SHP77 treated with DMSO at 0.1 percent for 48 hours (cell line): ENCODE measurements at regions not wholly inside any gene's neighbourhood (a gene's known extent, or its start where the extent isn't known, plus 50 kb on each side); places are given as distances from the start of the nearest gene placed in this dataset.

ENCODE experiments used
- DNase-seq: peaks from one replicate; lab custom pipeline; 2025; lab: John Stamatoyannopoulos, UW

DNA sequence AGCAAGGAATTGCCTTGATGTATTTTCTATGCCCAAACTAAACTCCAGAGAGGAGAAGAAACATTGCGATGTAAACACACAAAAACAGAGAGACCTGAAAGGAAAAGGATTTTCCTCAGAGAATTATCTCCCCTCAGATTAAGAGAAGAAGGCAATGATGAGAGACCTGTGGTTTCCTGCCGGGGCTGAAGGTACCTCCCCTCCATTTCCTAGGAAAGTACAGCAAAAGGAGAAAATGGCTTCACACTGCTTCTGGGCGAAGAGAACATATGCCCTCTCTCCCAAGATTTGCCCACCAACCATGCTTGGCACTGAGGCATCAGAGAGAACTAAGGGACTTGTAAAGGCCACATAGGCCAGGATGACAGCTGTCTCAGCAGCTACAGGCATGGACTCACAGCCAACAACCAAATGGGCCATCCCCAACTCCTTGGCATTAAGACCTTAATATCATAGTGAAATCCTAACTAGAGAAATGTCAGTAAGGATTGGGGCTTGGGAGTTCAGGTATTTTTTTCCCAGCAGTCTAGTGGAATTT lies 523.0 kb downstream of the PTPRC start:
- DNase-seq, result no peak

DNA sequence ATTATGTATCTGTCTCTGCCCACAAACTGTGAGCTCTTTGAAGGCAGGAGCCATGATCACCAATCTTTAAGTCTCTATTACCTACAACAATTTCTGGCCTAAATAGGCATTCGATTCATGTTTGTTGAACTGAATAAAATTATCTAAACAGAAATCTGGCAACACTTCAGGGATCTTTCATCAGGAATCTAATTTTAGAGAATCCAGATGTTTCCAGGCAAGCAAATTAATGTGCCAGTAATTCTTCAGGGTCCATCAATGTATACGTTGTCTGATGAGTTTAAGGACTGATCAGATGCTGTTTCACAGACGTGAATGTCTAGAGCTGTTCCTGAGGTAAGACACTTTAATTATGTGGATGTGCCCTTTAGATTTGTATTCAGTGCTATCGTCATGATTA lies 524.4 kb downstream of the PTPRC start:
- no peak for DNase-seq

DNA sequence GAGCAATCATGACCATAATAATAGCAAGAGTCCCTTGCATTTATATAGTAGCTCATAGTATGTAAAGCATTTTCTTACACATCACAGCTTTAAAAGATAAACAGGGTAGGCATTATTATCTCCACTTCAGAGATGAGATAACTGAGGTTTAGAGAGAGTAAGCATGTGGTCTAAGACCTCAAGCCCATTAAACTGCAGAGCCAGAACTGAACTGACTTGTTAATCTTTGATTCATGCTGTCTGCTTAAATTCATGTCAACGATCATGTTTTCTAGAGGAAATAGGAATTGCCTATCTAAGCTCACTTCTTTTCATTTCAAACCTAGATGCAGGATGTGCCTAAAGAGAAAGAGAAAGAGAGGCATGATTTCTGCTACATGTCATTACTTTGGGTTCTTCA lies 524.8 kb downstream of the PTPRC start:
- no peak for DNase-seq

DNA sequence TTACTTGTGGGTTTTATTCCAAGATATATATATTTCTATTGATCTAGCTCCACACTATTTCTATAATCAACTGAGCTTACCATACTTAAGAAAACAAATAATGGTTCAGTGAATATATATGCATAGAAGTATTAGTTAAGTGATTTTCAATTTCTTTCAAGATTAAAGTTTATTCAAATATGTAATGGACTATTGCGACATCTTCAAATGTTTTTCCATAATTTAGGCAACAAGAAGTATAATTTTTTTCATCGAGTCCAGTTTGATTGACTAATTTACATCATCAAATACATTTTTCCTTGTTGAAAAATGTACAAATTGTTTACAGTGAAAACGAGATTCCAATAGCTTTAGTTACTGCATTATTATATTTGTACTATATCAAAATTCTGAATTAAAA lies 528.6 kb downstream of the PTPRC start:
- no peak for DNase-seq

DNA sequence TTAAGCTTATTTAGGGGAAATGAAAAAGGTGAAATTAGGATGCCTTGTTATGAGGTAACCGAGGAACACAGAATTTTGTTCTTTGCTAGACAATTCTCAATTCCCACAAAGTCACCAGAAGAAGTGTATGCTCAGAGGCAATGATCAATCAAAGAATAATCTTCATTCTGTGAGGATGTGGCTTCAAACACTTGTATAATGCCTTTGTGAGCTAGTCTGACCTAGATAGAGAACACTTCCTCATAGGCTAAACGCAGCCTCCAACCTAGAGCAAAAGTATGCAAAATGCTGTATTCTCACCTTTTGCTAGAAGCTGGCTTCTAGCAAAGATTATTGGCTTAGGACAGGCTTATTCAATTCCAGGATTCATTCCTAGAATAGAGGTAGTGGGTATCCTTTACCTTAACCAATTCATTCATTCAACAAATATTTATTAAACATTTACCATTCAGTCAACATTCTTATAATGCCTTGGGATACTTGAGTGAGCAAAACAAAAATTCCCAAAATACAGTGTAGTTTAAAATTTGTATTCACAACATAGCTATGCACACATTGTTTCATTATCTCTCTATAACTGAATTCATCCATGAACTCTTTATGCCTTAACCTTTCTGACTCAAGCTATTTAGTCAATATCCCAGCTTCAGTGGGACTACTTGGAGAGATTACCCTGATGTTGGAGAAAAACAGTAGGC lies 530.2 kb downstream of the PTPRC start:
- DNase-seq, result no peak

DNA sequence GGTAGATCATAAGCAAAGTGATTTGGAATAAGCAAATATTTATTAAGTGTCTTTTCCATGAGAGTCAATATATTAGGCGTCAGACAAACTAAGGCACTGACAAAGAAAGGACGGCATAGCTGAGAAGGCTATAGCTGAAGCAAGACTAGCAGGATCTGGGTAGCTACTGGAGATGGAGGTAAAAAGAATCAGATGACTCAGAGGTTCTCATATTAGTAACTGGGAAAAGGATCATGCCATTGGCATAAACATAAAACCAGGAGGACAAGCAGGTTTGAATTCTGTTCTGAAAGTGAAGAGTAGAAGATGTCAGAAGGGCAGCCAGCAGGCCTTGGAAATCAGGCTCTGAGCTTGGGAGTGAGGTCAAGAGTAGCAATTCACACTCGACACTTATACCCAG lies 531.9 kb downstream of the PTPRC start:
- no peak for DNase-seq

- DNase-seq, result no peak
Observed at GRCh38 chr1:199172171-199173124, 533.6 kb downstream of the PTPRC start.

- no peak for DNase-seq
Observed at GRCh38 chr1:199173356-199173755, 534.5 kb downstream of the PTPRC start.

DNA sequence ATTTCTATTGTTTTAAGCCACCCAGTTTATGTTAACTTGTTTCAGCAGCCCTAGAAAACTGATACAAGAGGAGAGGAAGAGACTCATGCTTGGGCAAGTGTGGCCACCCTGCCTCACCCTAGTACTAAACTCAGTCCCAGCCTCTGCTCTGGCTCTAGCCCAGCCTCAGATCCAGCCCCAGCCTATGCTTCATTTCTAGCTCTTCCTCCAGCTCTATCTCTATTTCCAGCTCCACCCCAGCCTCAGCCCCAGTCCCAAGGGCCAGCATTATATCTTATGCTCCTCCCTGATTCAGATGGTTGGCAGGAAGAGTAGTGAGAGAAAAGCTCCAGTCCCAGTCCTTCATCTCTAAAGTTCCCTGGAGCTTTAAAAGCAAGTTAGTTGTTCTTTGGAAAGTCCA lies 535.5 kb downstream of the PTPRC start:
- DNase-seq, result no peak

DNA sequence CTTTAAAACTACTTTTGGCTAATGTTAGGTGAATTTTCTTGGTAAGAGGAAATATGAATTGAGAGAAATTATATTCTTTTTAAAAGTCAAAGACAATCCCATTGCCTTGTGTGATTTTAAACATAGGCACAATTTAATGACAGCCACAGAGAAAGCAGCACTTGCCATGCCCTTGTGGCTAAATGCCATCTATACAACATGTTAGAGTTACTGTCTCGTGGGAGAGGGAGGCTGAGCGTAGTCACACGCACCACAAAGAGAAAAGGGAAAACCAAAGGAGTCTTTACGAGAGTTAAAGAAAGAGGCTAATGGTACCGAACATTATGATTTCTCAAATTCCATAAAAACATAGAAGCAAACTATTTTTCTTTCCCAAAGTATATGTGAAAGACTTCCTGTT lies 537.9 kb downstream of the PTPRC start:
- DNase-seq, result no peak

DNA sequence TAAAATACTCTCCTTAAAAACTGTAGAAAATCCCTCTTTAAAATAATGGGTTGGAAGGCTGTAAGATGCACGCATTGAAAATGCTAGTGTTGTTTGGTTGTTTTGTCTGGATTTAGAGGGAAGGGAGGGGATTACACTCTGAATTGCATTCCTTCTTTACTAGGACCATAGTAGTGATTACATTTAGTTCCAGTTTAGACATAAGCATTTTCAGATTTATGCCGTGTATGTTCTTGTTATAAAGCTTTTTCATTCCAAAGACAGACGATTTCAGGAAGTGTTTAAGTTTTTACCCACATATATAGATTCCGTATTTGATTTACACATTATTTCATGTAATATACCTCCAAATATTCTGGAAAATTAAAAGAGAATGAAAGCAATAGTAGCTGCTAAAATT lies 538.4 kb downstream of the PTPRC start:
- DNase-seq, result no peak

DNA sequence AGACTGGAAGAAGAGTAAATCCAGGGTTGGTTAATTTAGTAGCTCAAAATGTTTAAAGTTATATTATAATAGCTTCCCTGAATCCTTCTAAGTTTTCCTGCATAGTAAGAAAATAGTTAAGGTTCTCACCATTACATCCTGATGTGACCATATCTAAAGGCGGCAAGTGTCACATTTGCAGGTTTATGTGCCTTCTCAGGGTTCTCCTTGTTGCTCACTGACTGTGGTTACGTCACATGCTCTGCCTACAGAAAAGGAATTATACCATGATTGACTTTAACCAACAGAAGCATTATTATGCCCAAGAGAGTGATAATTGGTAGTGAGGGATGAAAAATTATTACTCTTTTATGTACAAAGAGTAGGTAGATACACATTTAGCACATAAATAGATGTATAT lies 539.8 kb downstream of the PTPRC start:
- DNase-seq, result no peak

DNA sequence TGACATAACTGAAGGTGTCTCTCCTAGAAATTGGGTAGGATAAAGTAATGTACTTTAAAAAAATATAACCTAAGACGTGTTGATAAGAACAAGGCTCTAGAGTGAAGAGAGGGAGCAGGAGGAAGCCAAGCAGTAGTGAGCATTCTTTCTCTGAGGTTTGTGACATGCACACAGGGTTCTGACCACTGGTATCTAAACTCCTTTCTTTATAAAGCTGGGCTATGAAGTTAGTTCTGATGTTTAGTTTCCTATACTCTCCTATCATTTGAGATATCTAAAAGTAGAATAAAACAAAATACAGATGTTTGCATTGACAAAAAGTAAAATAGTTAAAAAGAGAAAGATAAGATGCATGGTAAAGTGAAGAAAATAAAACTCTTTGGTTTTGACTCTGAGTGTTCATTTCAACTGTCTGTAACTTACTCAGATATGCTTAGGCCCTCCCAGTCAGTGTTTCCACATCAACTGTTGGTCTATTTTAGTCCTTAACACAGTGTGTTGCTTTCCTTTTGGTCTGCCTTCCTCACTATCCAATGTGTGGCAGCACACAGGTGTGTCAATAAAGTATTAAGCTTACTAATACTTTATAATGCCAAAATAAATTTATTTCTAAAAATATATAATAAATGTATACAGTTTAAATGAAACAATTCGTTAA lies 543.5 kb downstream of the PTPRC start:
- DNase-seq, result no peak

GRCh38 chr1:199184180-199184579 lies 545.3 kb downstream of the PTPRC start:
- DNase-seq, result no peak

DNA sequence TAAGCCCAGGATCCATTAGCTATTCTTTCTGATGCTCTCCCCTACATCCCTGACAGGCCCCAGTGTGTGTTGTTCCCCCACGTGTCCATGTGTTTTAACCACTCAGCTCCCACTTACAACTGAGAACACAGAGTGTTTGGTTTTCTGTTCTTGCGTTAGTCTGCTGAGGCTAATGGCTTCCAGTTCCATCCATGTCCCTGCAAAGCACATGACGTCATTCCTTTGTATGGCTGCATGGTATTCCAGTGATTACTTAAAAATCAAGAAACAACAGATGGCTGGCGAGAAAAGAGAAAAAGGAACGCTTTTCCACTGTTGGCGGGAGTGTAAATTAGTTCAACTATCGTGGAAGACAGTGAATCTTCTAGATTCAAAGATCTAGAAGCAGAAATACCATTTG lies 556.0 kb downstream of the PTPRC start:
- no peak for DNase-seq

DNA sequence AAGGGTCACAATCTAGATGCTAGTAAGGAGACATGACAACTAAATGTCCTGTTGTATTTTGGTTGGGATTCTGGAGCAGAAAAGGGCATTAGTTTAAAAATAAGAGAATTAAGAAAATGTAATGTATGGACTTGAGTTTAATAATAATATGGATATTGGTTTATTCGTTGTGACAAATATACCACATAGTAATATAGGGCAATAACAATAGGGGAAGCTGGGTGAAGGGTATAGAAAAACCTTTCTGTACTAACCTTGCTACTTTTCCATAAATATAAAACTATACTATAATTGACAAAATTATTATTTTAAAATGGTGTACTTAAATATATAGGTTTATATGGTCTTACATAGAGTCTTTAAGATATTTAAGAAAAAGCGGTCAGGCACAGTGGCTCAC lies 558.9 kb downstream of the PTPRC start:
- no peak for DNase-seq

- no peak for DNase-seq
Observed at GRCh38 chr1:199202331-199202730, 563.5 kb downstream of the PTPRC start.

GRCh38 chr1:199204231-199204630 lies 565.4 kb downstream of the PTPRC start:
- no peak for DNase-seq

- DNase-seq, result no peak
Observed at GRCh38 chr1:199205740-199206441, 567.1 kb downstream of the PTPRC start.

GRCh38 chr1:199208847-199209246 lies 570.0 kb downstream of the PTPRC start:
- DNase-seq, result no peak

DNA sequence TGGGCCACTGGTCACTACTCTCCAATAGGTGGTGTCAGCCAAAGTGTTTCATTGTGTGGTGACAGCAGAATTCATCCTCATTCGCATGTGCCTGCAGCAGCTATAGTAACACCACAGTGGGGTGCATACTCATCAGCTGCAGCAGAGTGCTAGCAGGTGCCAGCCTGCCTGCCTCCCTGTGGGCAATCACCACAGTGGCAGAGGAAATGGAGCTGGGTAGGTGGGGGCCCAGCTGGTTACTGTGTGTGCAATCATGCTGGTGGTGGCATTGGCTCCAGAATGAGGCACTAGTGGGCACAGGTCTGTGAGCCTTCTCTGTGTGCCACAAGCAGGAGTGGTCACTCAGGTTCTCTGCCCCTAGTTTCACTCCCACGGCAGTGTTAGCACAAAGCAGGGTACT lies 579.2 kb downstream of the PTPRC start:
- no peak for DNase-seq

DNA sequence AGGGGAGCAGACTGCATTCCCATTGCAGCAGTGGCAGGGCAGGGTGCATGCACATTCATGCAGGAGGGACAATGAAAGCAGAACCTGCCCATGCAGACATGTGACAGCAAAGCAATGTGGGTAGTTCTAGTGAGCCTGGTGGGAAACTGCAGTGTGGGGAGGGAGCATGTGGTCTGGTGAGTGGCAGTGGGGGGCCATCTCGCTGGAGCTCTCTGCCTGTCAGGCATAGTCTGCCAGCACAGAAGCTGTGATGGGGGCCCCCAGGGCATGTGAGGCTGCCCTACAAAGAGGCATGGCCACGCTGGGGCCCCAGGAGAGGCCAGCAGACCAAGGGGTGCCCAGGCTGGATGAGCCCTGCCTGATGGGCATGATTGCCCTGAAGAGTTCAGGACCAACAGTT lies 579.7 kb downstream of the PTPRC start:
- DNase-seq, result no peak
